Spleen (tissue), 7 donors: ENCODE measurements at regions not wholly inside any gene's neighbourhood (a gene's known extent, or its start where the extent isn't known, plus 50 kb on each side); places are given as distances from the start of the nearest gene placed in this dataset.

Source experiments
- POLR2A ChIP-seq, 3 donors: fragments of 450-650 bp; IDR thresholded peaks; one replicate each; pipeline ENCODE4 v1.5.1; 2017; ENCODE audit warnings: antibody characterized with exemption in 3 of 3, mild to moderate bottlenecking in 1 of 3
- TF ChIP-seq, protein P1 (sequence below), 11 experiments: fragments of 200-600 bp in 7 of 11; fragments of 450-650 bp in 4 of 11; sonication (generic) in 4 of 11; IDR thresholded peaks in 8 of 11; conservative IDR thresholded peaks in 3 of 11; 1 replicate in 7 of 11; 2 replicates in 4 of 11; pipeline versions ENCODE4 v1.4.0 to v1.8.0; 2016 to 2021; ENCODE audit warnings: antibody characterized with exemption in 11 of 11, inconsistent platforms in 4 of 11, mild to moderate bottlenecking in 1 of 11
- donor health status: DM: no; HTN: no; CAD: no; lungs with moderate emphysema.
- donor health status: DM: no; HTN: no; CAD: no.
- donor health status: DM: no; HTN: no; CAD: no.

DNA sequence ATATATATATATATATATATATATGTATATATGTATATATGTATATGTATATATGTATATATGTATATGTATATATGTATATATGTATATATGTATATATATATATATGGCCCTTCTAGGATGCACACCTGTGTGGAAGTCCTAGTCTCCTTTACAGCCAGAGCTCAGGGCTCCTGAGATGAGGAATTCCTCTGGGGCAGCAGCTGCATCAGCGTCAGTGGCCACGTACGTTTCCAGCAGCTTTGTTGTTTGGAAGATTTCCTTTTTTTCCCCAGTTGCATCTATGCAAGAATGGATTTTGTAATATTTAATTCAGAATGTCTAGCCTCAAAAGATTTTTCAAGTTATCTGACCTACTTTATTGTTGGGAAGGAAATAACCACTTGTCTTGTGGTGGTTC, 68.6 kb downstream of the TNFAIP2 start:
- TF ChIP-seq, protein P1, sequence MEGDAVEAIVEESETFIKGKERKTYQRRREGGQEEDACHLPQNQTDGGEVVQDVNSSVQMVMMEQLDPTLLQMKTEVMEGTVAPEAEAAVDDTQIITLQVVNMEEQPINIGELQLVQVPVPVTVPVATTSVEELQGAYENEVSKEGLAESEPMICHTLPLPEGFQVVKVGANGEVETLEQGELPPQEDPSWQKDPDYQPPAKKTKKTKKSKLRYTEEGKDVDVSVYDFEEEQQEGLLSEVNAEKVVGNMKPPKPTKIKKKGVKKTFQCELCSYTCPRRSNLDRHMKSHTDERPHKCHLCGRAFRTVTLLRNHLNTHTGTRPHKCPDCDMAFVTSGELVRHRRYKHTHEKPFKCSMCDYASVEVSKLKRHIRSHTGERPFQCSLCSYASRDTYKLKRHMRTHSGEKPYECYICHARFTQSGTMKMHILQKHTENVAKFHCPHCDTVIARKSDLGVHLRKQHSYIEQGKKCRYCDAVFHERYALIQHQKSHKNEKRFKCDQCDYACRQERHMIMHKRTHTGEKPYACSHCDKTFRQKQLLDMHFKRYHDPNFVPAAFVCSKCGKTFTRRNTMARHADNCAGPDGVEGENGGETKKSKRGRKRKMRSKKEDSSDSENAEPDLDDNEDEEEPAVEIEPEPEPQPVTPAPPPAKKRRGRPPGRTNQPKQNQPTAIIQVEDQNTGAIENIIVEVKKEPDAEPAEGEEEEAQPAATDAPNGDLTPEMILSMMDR (IDR thresholded peaks at IDR 0.05 in 8 of 11, conservative IDR thresholded peaks at IDR 0.05 in 3 of 11) = no peak
- TF ChIP-seq POLR2A (IDR thresholded peaks at IDR 0.05) = no peak
